Parathyroid adenoma (tissue), 2 donors: ENCODE measurements at regions not wholly inside any gene's neighbourhood (a gene's known extent, or its start where the extent isn't known, plus 50 kb on each side); places are given as distances from the start of the nearest gene placed in this dataset.
A peak's percentile ranks its signal among the peaks of the same experiment; 100 is the strongest.

Source experiments
- H2AFZ ChIP-seq: fragments of 300-600 bp; sonication (generic); one replicate; pipeline ENCODE4 v1.7.0; 2017; ENCODE audit warnings: antibody characterized with exemption, mild to moderate bottlenecking
- H3K27ac ChIP-seq: fragments of 300-600 bp; sonication (generic); one replicate; pipeline ENCODE4 v1.7.0; 2017
- H3K27me3 ChIP-seq: fragments of 300-600 bp; sonication (generic); one replicate; pipeline ENCODE4 v1.7.0; 2017; ENCODE audit warnings: low read length; ENCODE audit not compliant: control insufficient read depth, insufficient read depth
- H3K36me3 ChIP-seq: fragments of 300-600 bp; sonication (generic); one replicate; pipeline ENCODE4 v1.7.0; 2017; ENCODE audit warnings: low read length; ENCODE audit not compliant: control insufficient read depth, insufficient read depth
- H3K4me1 ChIP-seq: fragments of 300-600 bp; sonication (generic); one replicate; pipeline ENCODE4 v1.7.0; 2017; ENCODE audit warnings: control low read depth
- H3K4me2 ChIP-seq: fragments of 300-600 bp; sonication (generic); one replicate; pipeline ENCODE4 v1.7.0; 2017; ENCODE audit warnings: low read length
- H3K4me3 ChIP-seq: fragments of 300-600 bp; sonication (generic); one replicate; pipeline ENCODE4 v1.7.0; 2017; ENCODE audit warnings: low read depth, low read length
- H3K79me2 ChIP-seq: fragments of 300-600 bp; sonication (generic); one replicate; pipeline ENCODE4 v1.7.0; 2017; ENCODE audit warnings: control low read depth
- H3K9ac ChIP-seq: fragments of 300-600 bp; sonication (generic); one replicate; pipeline ENCODE4 v1.7.0; 2017; ENCODE audit warnings: mild to moderate bottlenecking
- H3K9me3 ChIP-seq: fragments of 300-600 bp; sonication (generic); one replicate; pipeline ENCODE4 v1.7.0; 2017; ENCODE audit warnings: low read length; ENCODE audit not compliant: control insufficient read depth
- CTCF ChIP-seq: fragments of 300-600 bp; sonication (generic); IDR thresholded peaks from one replicate; pipeline ENCODE4 v1.7.0; 2017; ENCODE audit warnings: antibody characterized with exemption, mild to moderate bottlenecking
- donor health status: primary hyperparathyroidism.

- Histone ChIP-seq H3K4me1 (no peaks in the 10 kb centered on the region), H3K9ac (no peak overlapping the region), H3K36me3 (no peaks in the 10 kb centered on the region), H3K4me2 (no peak overlapping the region), H3K4me3 (no peak overlapping the region), H2AFZ (no peak overlapping the region), H3K9me3 (no peaks in the 10 kb centered on the region), H3K79me2 (no peaks in the 10 kb centered on the region), H3K27ac (no peak overlapping the region), H3K27me3 (no peaks in the 10 kb centered on the region)
- no peak for TF ChIP-seq CTCF
Measured at GRCh38 chr3:181823716-181824115, 112.0 kb downstream of the SOX2 start.

DNA sequence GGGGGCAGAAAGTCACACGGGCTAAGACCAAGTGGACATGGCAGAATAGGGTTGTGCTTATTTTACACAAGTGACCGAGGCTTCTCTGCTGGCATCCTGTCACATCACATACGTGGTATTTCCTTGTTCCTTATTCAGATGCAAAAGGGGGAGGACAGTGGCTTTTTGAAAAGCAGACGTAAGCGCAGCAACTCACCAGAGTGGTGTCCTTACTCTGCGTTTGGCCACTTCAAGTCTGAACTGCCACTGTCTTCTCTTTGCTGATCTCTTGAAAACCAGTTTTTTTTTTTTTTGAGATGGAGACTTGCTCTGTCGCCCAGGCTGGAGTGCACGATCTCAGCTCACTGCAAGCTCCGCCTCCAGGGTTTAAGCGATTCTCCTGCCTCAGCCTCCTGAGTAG lies 113.2 kb downstream of the SOX2 start:
- Histone ChIP-seq H3K4me1 (no peaks in the 10 kb centered on the region), H3K27ac (no peak overlapping the region)
- TF ChIP-seq CTCF, result no peak

DNA sequence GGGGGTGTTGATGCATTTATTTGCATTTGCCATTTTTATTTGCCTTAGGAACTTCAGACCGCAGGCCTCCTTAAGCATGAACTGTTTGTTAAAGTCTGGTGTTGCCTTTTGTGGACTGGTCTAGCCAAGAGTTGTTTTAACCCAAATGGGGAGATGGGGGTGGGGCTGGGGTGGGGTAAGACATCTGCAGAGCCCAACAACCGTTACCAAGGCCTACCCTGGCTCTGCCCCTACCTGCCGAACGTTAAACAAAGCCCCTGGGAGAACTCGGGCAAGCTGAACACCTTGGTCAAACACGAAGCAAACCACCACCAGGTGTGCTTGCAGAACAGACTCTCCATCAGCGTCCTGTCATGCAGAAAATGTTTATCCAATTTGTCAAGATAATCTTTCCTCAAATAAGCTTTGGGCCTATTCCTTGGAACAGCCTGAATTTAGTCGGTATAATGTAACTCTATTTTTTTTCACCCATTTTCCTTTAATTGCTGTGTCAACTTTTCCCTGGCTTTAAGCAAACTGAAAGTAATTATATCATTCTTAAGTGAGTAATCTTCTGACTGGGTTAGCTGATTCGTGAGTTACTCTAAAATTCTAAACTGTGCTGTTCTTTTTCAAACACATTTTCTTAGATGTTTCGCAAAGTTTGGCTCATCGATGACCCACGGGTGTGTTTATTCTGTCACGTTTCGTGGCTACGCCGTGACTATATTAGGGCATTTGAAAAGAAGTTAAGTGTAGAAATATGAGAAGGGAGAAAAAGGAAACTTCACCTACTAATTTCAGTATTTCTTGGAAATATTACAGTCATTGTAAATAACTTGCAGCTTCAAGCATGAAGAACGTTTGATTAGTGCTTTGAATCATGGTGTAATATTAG lies 127.6 kb downstream of the SOX2 start:
- Histone ChIP-seq H3K4me2 (peak overlapping the region; percentile 2), H3K79me2 (no peaks in the 10 kb centered on the region), H3K36me3 (no peaks in the 10 kb centered on the region), H3K9me3 (no peaks in the 10 kb centered on the region), H3K9ac (no peak overlapping the region), H3K27me3 (no peaks in the 10 kb centered on the region), H3K27ac (no peak overlapping the region), H3K4me3 (no peak overlapping the region), H3K4me1 (no peaks in the 10 kb centered on the region), H2AFZ (peak overlapping the region; percentile 73)
- no peak for TF ChIP-seq CTCF

More for the DNA sequence above, 113.2 kb downstream of the SOX2 start:
- no peaks in the 10 kb centered on the region for H3K9me3 ChIP-seq
- H3K79me2 ChIP-seq, result no peaks in the 10 kb centered on the region
- H3K4me3 ChIP-seq, result no peak overlapping the region
- H3K36me3 ChIP-seq, result no peaks in the 10 kb centered on the region
- H3K4me2 ChIP-seq, result no peak overlapping the region
- H2AFZ ChIP-seq, result no peak overlapping the region
- no peak overlapping the region for H3K9ac ChIP-seq
- no peaks in the 10 kb centered on the region for H3K27me3 ChIP-seq

DNA sequence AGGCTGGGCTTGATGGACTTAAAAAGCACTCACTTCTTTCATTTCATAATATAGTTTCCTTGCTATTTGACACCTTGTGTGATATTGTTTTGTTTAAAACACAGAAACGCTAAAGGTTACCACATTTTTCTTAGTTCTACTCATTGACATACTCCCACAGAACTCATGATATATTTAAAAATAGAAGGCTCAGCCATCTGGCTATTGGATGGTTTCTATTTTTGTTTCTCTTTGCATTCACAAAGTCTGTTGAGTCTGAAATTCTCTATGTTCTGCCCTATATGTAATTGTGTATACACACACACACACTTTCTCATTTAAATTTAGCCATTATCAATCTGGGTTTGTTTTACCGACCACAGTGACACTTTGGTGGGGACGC lies 128.2 kb downstream of the SOX2 start:
- H3K4me3 ChIP-seq, result no peak overlapping the region
- H3K4me1 ChIP-seq, result no peaks in the 10 kb centered on the region
- H3K27ac ChIP-seq, result no peak overlapping the region

More for the DNA sequence above, 128.2 kb downstream of the SOX2 start:
- Histone ChIP-seq H3K79me2 (no peaks in the 10 kb centered on the region), H3K27me3 (no peaks in the 10 kb centered on the region), H3K36me3 (no peaks in the 10 kb centered on the region), H3K4me2 (no peak overlapping the region), H2AFZ (peak overlapping the region; percentile 73), H3K9me3 (no peaks in the 10 kb centered on the region), H3K9ac (no peak overlapping the region)
- no peak for TF ChIP-seq CTCF
